ENCODE measurements at regions not wholly inside any gene's neighbourhood (a gene's known extent, or its start where the extent isn't known, plus 50 kb on each side); places are given as distances from the start of the nearest gene placed in this dataset.

DNA sequence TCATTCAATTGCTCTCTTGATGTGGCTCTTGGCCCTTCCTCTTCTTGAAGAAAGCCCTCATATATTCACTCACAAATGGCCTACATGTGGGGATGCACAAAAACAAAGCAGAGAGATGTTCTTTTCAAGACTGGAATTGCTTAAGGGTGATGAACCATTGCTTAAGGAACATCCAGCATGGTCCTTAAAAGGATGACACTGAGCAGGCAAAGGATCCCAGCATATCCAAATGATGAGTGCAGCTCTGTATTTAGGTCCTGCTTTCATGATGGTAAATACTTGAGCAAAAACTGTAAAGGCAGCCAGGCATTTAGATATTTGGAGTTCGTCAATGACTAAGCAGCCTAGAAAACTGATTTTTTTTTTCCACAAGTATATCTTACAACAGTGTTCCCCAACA is 173.8 kb upstream of the ARRDC4 start:
- DNase-seq (ENCODE audit: extremely low read depth in 1 of 4, low spot score in 3 of 4) (no peak), FAIRE-seq (no peak), ATAC-seq (no peak)
- Histone ChIP-seq H3K4me3 (no peak overlapping the region), H3K9me3 (replicated peaks; ENCODE audit: control insufficient read depth, insufficient read depth, low read depth, low read length) (no peaks in the 10 kb centered on the region), H3K4me1 (replicated peaks in 1 of 2; ENCODE audit: control insufficient read depth in 2 of 2, insufficient read depth in 2 of 2, low read length in 2 of 2) (no peaks in the 10 kb centered on the region), H3K36me3 (ENCODE audit: control insufficient read depth, insufficient read depth, low read length) (no peaks in the 10 kb centered on the region), H3K9me1 (ENCODE audit: control insufficient read depth, insufficient read depth, low read length) (no peaks in the 10 kb centered on the region), H3K27me3 (ENCODE audit: control insufficient read depth in 2 of 2, insufficient read depth in 2 of 2, low read length in 2 of 2) (no peaks in the 10 kb centered on the region), H4K20me1 (replicated peaks; ENCODE audit: control insufficient read depth, insufficient read depth, low read length) (no peaks in the 10 kb centered on the region), H2AFZ (ENCODE audit: low read depth, low read length) (no peak overlapping the region), H3K4me2 (ENCODE audit: insufficient read depth, low read length) (no peak overlapping the region), H3K79me2 (ENCODE audit: control insufficient read depth, insufficient read depth, low read length) (no peaks in the 10 kb centered on the region), H3K9ac (ENCODE audit: insufficient read depth in 1 of 2, low read depth in 2 of 2, low read length in 2 of 2) (no peak overlapping the region), H3K27ac (ENCODE audit: extremely low read depth, low read depth, low read length) (no peak overlapping the region)
- in situ Hi-C loops (cut with MboI): no loop called here
- POLR2A ChIA-PET: no interaction called here
- no peak for TF ChIP-seq SETDB1 (IDR thresholded peaks at IDR 0.05; ENCODE audit: low read length)
- TF ChIP-seq, protein P1, sequence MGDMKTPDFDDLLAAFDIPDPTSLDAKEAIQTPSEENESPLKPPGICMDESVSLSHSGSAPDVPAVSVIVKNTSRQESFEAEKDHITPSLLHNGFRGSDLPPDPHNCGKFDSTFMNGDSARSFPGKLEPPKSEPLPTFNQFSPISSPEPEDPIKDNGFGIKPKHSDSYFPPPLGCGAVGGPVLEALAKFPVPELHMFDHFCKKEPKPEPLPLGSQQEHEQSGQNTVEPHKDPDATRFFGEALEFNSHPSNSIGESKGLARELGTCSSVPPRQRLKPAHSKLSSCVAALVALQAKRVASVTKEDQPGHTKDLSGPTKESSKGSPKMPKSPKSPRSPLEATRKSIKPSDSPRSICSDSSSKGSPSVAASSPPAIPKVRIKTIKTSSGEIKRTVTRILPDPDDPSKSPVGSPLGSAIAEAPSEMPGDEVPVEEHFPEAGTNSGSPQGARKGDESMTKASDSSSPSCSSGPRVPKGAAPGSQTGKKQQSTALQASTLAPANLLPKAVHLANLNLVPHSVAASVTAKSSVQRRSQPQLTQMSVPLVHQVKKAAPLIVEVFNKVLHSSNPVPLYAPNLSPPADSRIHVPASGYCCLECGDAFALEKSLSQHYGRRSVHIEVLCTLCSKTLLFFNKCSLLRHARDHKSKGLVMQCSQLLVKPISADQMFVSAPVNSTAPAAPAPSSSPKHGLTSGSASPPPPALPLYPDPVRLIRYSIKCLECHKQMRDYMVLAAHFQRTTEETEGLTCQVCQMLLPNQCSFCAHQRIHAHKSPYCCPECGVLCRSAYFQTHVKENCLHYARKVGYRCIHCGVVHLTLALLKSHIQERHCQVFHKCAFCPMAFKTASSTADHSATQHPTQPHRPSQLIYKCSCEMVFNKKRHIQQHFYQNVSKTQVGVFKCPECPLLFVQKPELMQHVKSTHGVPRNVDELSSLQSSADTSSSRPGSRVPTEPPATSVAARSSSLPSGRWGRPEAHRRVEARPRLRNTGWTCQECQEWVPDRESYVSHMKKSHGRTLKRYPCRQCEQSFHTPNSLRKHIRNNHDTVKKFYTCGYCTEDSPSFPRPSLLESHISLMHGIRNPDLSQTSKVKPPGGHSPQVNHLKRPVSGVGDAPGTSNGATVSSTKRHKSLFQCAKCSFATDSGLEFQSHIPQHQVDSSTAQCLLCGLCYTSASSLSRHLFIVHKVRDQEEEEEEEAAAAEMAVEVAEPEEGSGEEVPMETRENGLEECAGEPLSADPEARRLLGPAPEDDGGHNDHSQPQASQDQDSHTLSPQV (IDR thresholded peaks at IDR 0.05): no peak
- no peak for TF ChIP-seq HLTF (IDR thresholded peaks at IDR 0.05)
- TF ChIP-seq XRCC4 (IDR thresholded peaks at IDR 0.05; ENCODE audit: extremely low read depth, insufficient read depth, insufficient read length): no peak
- TF ChIP-seq, protein P2, sequence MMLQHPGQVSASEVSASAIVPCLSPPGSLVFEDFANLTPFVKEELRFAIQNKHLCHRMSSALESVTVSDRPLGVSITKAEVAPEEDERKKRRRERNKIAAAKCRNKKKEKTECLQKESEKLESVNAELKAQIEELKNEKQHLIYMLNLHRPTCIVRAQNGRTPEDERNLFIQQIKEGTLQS (IDR thresholded peaks at IDR 0.05): no peak
- TF ChIP-seq, protein P2 (CRISPR knock-in tag; conservative IDR thresholded peaks at IDR 0.05): no peak
- TF ChIP-seq, protein P3, sequence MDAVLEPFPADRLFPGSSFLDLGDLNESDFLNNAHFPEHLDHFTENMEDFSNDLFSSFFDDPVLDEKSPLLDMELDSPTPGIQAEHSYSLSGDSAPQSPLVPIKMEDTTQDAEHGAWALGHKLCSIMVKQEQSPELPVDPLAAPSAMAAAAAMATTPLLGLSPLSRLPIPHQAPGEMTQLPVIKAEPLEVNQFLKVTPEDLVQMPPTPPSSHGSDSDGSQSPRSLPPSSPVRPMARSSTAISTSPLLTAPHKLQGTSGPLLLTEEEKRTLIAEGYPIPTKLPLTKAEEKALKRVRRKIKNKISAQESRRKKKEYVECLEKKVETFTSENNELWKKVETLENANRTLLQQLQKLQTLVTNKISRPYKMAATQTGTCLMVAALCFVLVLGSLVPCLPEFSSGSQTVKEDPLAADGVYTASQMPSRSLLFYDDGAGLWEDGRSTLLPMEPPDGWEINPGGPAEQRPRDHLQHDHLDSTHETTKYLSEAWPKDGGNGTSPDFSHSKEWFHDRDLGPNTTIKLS (IDR thresholded peaks at IDR 0.05; ENCODE audit: borderline replicate concordance, low read depth): no peak
- no peak for TF ChIP-seq PTRF (tag; IDR thresholded peaks at IDR 0.05)
- TF ChIP-seq CHD4 (IDR thresholded peaks at IDR 0.05; ENCODE audit: insufficient read depth, insufficient replicate concordance, low read depth, low read length, poor library complexity, severe bottlenecking): no peak
- TF ChIP-seq TAF7 (tag; IDR thresholded peaks at IDR 0.05): no peak
- no TSS peak for BruUV-seq (replicated peaks)
- intact Hi-C loops (cut with micrococcal nuclease): no loop called here
- CTCF ChIA-PET (ENCODE audit: low intra/inter-chr PET ratio): no interaction called here
- WGBS (ENCODE audit: insufficient coverage, low coverage, missing lambda C conversion rate): 17% methylated on average over 1 of the region's 1 CpG

Measured in K562 (cell line).